Nephron (organoid): ENCODE measurements at regions not wholly inside any gene's neighbourhood (a gene's known extent, or its start where the extent isn't known, plus 50 kb on each side); places are given as distances from the start of the nearest gene placed in this dataset.

ENCODE experiments used
- H3K27ac Mint-ChIP-seq, 3 experiments: 2 replicates each; pipeline ENCODE4 v1.8.0; 2020; ENCODE audit warnings: mixed read lengths in 3 of 3, mild to moderate bottlenecking in 2 of 3, moderate library complexity in 1 of 3
- H3K27me3 Mint-ChIP-seq: 2 replicates; pipeline ENCODE4 v1.8.0; 2021; ENCODE audit warnings: low read depth, mild to moderate bottlenecking, moderate library complexity, mixed read lengths
- H3K36me3 Mint-ChIP-seq: 2 replicates; pipeline ENCODE4 v1.8.0; 2020; ENCODE audit warnings: low read depth, mixed read lengths
- H3K4me1 Mint-ChIP-seq: 2 replicates; pipeline ENCODE4 v1.8.0; 2020; ENCODE audit warnings: mixed read lengths
- H3K4me3 Mint-ChIP-seq, 3 experiments: 2 replicates each; pipeline ENCODE4 v1.8.0; 2020; ENCODE audit warnings: mild to moderate bottlenecking in 3 of 3, mixed read lengths in 3 of 3, moderate library complexity in 2 of 3
- H3K9me3 Mint-ChIP-seq: 2 replicates; pipeline ENCODE4 v1.8.0; 2020; ENCODE audit warnings: mixed read lengths
- TF ChIP-seq, protein P1 (sequence below), 3 experiments: fragments of 200-600 bp; sonication (generic); IDR thresholded peaks; one replicate each; pipeline ENCODE4 v1.5.0; 2021; ENCODE audit warnings: antibody characterized with exemption in 3 of 3; ENCODE audit not compliant: unreplicated experiment in 3 of 3

DNA sequence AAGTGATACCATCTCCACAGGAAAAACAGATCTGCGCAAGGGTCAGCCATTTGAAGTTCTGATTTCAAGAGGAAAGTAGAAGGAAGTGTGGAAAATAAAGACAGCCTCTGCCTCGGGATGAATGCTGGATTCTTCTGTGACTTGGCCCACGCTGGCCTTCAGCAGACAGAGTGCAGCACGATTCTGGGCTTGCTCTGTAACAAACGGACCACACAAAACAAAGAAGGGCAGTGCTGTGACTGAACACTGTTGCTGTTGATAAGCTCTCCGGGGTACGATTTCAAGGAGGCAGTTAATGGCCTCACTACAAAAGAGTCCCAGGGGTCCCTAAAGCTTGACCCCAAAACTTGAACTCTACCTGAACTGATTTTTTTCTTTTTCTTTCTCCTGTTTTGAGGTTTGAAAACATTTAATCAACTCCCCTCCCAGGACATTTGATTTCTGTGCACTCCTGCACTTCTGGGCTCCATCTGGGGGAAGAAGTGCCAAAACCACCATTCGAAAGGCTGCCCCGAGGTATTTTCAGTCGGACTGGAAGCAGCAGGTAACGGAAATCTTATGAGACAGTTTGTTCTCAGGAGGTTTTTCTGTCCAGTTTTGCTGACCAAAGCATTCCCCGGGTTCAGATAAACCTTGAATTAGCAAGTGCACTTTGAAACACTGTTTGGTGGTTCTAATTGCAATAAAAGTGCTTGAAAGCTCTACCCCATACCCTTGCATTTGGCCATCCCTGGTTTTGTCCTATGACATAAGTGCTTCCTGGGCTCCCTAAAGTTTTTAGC is 189.6 kb downstream of the MYLK4 start:
- no peaks in the 10 kb centered on the region for H3K36me3 Mint-ChIP-seq
- H3K4me3 Mint-ChIP-seq, result peak overlapping the region; percentile 13 to 22 (median 17)
- TF ChIP-seq, protein P1, sequence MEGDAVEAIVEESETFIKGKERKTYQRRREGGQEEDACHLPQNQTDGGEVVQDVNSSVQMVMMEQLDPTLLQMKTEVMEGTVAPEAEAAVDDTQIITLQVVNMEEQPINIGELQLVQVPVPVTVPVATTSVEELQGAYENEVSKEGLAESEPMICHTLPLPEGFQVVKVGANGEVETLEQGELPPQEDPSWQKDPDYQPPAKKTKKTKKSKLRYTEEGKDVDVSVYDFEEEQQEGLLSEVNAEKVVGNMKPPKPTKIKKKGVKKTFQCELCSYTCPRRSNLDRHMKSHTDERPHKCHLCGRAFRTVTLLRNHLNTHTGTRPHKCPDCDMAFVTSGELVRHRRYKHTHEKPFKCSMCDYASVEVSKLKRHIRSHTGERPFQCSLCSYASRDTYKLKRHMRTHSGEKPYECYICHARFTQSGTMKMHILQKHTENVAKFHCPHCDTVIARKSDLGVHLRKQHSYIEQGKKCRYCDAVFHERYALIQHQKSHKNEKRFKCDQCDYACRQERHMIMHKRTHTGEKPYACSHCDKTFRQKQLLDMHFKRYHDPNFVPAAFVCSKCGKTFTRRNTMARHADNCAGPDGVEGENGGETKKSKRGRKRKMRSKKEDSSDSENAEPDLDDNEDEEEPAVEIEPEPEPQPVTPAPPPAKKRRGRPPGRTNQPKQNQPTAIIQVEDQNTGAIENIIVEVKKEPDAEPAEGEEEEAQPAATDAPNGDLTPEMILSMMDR (IDR thresholded peaks at IDR 0.05; ENCODE audit: unreplicated experiment in 3 of 3), result no peak
- peaks cover 67% of the 10 kb centered on the region for H3K4me1 Mint-ChIP-seq
- peaks cover 12% of the 10 kb centered on the region for H3K27me3 Mint-ChIP-seq
- H3K27ac Mint-ChIP-seq, result peak overlapping the region; percentile 56 to 92 (median 80)
- no peaks in the 10 kb centered on the region for H3K9me3 Mint-ChIP-seq

DNA sequence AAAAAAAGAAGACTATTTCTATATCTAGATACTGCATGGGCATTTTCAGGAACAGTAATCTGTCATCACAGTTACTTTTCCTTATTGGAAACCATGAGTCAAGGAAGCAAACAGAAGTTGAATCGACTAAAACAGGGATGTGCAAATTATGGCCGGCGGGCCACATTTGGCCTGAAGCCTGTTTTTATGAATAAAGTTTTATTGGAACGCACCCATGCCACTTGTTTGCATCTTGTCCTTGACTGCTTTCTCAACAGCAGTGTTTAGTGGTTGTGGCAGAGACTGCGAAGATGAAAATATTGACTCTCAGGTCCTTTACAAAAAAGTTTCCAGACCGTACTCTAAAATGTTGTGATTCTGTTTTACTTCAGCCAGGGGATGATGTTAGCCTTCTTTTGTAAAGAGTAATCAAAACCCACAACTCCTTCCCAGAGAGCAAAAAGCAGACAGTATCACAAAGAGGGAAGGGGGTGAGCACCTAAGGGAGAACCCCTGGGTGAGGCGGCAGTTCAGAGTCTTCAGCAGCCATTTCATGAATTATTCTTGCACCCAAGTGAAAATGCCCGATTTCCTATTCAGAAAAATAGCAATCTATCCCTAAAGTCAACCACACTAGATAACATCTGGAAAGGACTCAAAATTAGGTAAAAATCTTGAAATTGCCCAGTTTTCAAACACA is 190.4 kb downstream of the MYLK4 start:
- Mint-ChIP-seq H3K27me3 (peaks cover 19% of the 10 kb centered on the region), H3K27ac (peak overlapping the region; percentile 56 to 92 (median 80)), H3K36me3 (no peaks in the 10 kb centered on the region), H3K4me3 (no peak overlapping the region), H3K4me1 (peaks cover 72% of the 10 kb centered on the region), H3K9me3 (no peaks in the 10 kb centered on the region)
- TF ChIP-seq, protein P1 (IDR thresholded peaks at IDR 0.05; ENCODE audit: unreplicated experiment in 3 of 3), result no peak

DNA sequence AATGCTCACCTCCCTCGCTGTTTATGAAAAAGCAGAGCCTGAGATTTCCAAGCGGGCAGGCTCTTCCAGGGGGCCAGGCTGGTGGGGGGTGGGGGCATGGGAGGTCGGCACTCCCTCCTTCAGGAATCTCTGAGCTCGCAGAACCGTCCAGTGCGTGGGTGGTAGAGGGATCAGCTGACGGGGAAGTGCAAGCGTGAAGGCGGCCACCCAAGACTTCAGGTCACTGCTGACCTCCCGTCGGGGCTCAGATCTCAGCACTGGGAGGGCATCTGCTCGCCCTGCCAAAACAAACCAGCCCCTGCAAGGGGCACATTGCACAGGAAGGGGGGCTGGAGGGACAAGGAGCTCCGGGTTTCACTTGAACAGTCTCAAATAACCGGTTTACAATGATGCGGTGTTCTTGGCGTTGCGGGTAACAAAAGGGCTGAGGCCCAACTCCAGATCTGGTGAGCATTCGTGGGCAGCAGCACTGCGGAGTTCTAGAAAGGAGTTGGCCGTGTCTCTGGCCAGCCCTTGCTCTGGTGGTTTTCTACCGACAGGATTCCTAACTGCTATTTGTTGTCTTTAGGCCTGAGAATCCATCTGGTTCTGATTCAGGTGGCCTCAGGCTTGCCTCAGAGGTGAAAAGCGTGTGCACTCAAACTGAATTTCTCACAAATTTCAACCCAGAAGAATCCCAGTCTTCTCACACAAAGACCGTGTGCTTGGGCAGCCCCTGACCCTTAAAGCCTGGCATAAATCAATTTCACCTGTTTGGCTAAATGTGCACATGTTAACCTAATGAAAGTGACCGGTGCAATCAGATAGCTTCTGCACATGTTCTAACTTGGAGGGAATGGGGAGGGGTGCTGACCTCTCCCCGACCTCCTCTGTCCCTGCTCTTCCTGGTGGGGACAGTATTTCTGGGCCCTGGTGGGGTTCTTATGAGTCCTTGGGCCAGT is 191.6 kb downstream of the MYLK4 start:
- peaks cover 17% of the 10 kb centered on the region for H3K27me3 Mint-ChIP-seq
- no peaks in the 10 kb centered on the region for H3K9me3 Mint-ChIP-seq
- peak overlapping the region; percentile 80 to 96 (median 95) for H3K27ac Mint-ChIP-seq
- peaks cover 72% of the 10 kb centered on the region for H3K4me1 Mint-ChIP-seq
- TF ChIP-seq, protein P1 (IDR thresholded peaks at IDR 0.05; ENCODE audit: unreplicated experiment in 3 of 3), result no peak
- H3K4me3 Mint-ChIP-seq, result peak overlapping the region in 2 of 3 experiments; percentile 6 to 28
- no peaks in the 10 kb centered on the region for H3K36me3 Mint-ChIP-seq

DNA sequence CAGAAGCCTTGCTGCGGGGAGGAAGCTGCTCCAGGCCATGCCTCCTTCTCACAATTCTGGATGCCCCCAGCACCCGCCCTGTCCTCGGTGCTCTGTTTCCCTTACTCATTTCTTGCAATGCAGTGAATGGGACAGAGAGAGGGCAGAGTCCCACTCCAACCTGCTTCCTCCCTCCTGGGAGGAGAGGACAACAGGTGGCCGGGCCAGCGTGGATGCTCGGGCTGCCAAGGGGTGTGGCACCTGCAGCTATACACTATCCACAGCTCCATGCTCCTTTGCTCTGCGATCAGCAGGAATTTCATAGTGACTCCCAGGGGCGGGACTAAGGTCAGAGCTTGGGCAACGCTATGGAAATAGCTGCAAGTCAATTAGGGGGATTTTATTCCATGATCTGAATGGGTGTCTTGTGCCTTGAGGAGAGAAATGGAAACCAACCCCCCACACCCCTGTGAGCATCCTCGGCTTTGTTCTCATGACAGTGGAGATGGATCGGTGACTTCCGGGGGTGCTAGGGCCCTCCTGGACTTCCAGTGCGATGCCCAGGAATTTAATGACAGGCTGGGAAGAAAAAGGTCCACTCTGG is 192.5 kb downstream of the MYLK4 start:
- peak overlapping the region; percentile 80 to 96 (median 95) for H3K27ac Mint-ChIP-seq
- H3K9me3 Mint-ChIP-seq, result no peaks in the 10 kb centered on the region
- H3K27me3 Mint-ChIP-seq, result peaks cover 17% of the 10 kb centered on the region
- TF ChIP-seq, protein P1 (IDR thresholded peaks at IDR 0.05; ENCODE audit: unreplicated experiment in 3 of 3), result no peak
- H3K4me3 Mint-ChIP-seq, result peak overlapping the region in 1 of 3 experiments; percentile 2
- H3K4me1 Mint-ChIP-seq, result peaks cover 68% of the 10 kb centered on the region
- no peaks in the 10 kb centered on the region for H3K36me3 Mint-ChIP-seq

DNA sequence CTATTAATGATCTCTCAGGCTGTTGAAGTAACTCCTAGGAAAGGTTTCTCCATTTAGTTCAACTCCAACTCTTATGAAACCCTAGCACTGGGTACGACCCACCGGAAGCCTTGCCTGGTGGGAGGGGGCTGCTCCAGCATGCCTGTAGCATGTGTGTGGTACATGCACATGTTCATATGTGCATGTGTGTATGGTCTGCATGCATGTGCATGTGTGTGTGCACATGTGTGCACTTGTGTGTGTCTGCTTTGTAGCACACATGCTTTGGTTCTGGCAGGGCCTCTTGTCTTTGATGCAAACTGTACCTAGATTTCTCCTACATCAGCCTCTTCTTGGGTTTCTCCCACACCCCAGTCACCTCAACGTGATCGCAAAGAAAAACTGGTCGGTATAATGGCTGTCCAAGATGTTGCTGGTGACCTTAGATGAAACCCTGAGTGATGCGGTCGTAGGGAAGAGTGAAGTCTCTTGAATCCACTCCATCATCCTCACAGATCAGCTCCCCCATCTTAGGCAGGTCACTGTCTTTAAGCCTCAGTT is 193.5 kb downstream of the MYLK4 start:
- peak overlapping the region in 2 of 3 experiments; percentile 58 to 96 for H3K27ac Mint-ChIP-seq
- no peaks in the 10 kb centered on the region for H3K9me3 Mint-ChIP-seq
- TF ChIP-seq, protein P1 (IDR thresholded peaks at IDR 0.05; ENCODE audit: unreplicated experiment in 3 of 3), result no peak
- H3K27me3 Mint-ChIP-seq, result peaks cover 17% of the 10 kb centered on the region
- H3K4me3 Mint-ChIP-seq, result no peak overlapping the region
- peaks cover 63% of the 10 kb centered on the region for H3K4me1 Mint-ChIP-seq
- no peaks in the 10 kb centered on the region for H3K36me3 Mint-ChIP-seq
